ENCODE measurements at regions not wholly inside any gene's neighbourhood (a gene's known extent, or its start where the extent isn't known, plus 50 kb on each side); places are given as distances from the start of the nearest gene placed in this dataset.
"Not testable (repeated sequence)": the region's sequence is repeated elsewhere in the genome, so short reads cannot be mapped to it uniquely, and the experiment has no call there.

DNA sequence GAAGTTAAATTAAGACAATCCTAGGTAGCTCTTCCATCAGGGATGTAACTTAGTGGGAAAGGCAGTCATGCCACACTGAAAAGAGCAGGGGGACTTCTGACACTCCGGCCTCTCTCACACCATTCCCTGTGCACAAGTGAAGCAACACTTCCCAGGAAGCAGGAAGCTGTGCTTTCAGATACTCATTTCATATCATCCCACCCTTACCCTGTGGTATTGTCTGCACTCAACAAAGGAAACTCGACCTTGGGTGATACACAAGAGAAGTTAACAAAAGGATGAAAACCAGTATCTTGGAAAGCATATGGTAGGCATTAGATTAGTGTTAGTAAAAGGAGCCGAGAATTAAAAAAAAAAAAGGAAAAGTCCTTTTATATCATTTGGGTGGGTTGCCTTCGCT lies 61.3 kb upstream of the MDM1 start:
- peaks cover 14% of the 10 kb centered on the region for H3K9me3 Mint-ChIP-seq
- ChIA-PET POLR2A (no interaction called here), CTCF (no interaction called here)
- no peak for TF ChIP-seq ZNF317 (CRISPR knock-in tag; IDR thresholded peaks at IDR 0.05; ENCODE audit: borderline replicate concordance, low read depth)
- TF ChIP-seq TEAD4 (CRISPR knock-in tag; IDR thresholded peaks at IDR 0.05): no peak
- TF ChIP-seq TP53 (CRISPR knock-in tag; IDR thresholded peaks at IDR 0.05): no peak
- TF ChIP-seq, protein P1, sequence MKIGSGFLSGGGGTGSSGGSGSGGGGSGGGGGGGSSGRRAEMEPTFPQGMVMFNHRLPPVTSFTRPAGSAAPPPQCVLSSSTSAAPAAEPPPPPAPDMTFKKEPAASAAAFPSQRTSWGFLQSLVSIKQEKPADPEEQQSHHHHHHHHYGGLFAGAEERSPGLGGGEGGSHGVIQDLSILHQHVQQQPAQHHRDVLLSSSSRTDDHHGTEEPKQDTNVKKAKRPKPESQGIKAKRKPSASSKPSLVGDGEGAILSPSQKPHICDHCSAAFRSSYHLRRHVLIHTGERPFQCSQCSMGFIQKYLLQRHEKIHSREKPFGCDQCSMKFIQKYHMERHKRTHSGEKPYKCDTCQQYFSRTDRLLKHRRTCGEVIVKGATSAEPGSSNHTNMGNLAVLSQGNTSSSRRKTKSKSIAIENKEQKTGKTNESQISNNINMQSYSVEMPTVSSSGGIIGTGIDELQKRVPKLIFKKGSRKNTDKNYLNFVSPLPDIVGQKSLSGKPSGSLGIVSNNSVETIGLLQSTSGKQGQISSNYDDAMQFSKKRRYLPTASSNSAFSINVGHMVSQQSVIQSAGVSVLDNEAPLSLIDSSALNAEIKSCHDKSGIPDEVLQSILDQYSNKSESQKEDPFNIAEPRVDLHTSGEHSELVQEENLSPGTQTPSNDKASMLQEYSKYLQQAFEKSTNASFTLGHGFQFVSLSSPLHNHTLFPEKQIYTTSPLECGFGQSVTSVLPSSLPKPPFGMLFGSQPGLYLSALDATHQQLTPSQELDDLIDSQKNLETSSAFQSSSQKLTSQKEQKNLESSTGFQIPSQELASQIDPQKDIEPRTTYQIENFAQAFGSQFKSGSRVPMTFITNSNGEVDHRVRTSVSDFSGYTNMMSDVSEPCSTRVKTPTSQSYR (CRISPR knock-in tag; IDR thresholded peaks at IDR 0.05): no peak
- no peaks in the 10 kb centered on the region for H3K4me1 Mint-ChIP-seq
- no peaks in the 10 kb centered on the region for H3K27me3 Mint-ChIP-seq (ENCODE audit: low read depth)
- no peak for ATAC-seq
- no peak overlapping the region for H3K4me3 Mint-ChIP-seq
- peaks cover 10% of the 10 kb centered on the region for H3K36me3 Mint-ChIP-seq
- no peak for DNase-seq (ENCODE audit: low spot score)
- no peak overlapping the region for H3K27ac Mint-ChIP-seq

DNA sequence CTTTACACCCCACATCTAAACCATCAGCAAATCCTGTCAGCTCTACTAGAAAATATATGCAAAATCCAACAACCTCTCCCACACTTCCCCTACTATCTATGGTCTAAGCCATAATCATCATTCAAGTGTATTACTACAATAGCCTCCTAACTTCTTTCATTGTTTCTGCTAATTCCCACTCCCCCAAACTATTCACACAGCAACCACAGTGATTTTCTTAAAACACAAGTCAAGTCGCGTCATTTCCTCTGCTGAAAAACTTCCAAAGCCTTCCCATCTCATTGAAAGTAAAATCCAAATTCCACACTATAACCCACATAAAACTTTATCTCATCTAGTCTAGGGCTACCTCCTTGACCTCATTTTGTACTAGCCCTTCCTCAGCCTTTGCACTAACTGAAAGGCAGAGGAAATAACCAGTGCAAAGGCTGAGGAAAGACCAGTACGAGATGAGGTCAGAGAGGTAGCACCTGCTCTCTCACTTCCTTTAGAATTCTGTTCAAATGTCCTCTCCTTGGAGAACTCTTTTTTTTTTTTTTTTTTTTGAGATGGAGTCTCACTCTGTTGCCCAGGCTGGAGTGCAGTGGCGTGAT lies 65.5 kb upstream of the MDM1 start:
- H3K4me3 Mint-ChIP-seq: no peak overlapping the region
- ChIA-PET POLR2A (no interaction called here), CTCF (no interaction called here)
- H3K4me1 Mint-ChIP-seq: no peaks in the 10 kb centered on the region
- no peaks in the 10 kb centered on the region for H3K36me3 Mint-ChIP-seq
- no peaks in the 10 kb centered on the region for H3K9me3 Mint-ChIP-seq
- ATAC-seq: no peak
- no peak for DNase-seq (ENCODE audit: low spot score)
- no peak overlapping the region for H3K27ac Mint-ChIP-seq
- no peaks in the 10 kb centered on the region for H3K27me3 Mint-ChIP-seq (ENCODE audit: low read depth)
- no peak for TF ChIP-seq ZNF416 (CRISPR knock-in tag; IDR thresholded peaks at IDR 0.05)
- no peak for TF ChIP-seq NFE2L1 (CRISPR knock-in tag; IDR thresholded peaks at IDR 0.05)
- TF ChIP-seq, protein P2, sequence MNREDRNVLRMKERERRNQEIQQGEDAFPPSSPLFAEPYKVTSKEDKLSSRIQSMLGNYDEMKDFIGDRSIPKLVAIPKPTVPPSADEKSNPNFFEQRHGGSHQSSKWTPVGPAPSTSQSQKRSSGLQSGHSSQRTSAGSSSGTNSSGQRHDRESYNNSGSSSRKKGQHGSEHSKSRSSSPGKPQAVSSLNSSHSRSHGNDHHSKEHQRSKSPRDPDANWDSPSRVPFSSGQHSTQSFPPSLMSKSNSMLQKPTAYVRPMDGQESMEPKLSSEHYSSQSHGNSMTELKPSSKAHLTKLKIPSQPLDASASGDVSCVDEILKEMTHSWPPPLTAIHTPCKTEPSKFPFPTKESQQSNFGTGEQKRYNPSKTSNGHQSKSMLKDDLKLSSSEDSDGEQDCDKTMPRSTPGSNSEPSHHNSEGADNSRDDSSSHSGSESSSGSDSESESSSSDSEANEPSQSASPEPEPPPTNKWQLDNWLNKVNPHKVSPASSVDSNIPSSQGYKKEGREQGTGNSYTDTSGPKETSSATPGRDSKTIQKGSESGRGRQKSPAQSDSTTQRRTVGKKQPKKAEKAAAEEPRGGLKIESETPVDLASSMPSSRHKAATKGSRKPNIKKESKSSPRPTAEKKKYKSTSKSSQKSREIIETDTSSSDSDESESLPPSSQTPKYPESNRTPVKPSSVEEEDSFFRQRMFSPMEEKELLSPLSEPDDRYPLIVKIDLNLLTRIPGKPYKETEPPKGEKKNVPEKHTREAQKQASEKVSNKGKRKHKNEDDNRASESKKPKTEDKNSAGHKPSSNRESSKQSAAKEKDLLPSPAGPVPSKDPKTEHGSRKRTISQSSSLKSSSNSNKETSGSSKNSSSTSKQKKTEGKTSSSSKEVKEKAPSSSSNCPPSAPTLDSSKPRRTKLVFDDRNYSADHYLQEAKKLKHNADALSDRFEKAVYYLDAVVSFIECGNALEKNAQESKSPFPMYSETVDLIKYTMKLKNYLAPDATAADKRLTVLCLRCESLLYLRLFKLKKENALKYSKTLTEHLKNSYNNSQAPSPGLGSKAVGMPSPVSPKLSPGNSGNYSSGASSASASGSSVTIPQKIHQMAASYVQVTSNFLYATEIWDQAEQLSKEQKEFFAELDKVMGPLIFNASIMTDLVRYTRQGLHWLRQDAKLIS (CRISPR knock-in tag; IDR thresholded peaks at IDR 0.05; ENCODE audit: borderline replicate concordance): no peak
- no peak for TF ChIP-seq RORB (CRISPR knock-in tag; IDR thresholded peaks at IDR 0.05)
- TF ChIP-seq, protein P3, sequence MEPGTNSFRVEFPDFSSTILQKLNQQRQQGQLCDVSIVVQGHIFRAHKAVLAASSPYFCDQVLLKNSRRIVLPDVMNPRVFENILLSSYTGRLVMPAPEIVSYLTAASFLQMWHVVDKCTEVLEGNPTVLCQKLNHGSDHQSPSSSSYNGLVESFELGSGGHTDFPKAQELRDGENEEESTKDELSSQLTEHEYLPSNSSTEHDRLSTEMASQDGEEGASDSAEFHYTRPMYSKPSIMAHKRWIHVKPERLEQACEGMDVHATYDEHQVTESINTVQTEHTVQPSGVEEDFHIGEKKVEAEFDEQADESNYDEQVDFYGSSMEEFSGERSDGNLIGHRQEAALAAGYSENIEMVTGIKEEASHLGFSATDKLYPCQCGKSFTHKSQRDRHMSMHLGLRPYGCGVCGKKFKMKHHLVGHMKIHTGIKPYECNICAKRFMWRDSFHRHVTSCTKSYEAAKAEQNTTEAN (CRISPR knock-in tag; IDR thresholded peaks at IDR 0.05): no peak
- no peak for TF ChIP-seq CREM (CRISPR knock-in tag; IDR thresholded peaks at IDR 0.05)
- no peak for TF ChIP-seq SOX15 (CRISPR knock-in tag; IDR thresholded peaks at IDR 0.05)
- no peak for TF ChIP-seq SMAD4 (CRISPR knock-in tag; IDR thresholded peaks at IDR 0.05)
- TF ChIP-seq, protein P4, sequence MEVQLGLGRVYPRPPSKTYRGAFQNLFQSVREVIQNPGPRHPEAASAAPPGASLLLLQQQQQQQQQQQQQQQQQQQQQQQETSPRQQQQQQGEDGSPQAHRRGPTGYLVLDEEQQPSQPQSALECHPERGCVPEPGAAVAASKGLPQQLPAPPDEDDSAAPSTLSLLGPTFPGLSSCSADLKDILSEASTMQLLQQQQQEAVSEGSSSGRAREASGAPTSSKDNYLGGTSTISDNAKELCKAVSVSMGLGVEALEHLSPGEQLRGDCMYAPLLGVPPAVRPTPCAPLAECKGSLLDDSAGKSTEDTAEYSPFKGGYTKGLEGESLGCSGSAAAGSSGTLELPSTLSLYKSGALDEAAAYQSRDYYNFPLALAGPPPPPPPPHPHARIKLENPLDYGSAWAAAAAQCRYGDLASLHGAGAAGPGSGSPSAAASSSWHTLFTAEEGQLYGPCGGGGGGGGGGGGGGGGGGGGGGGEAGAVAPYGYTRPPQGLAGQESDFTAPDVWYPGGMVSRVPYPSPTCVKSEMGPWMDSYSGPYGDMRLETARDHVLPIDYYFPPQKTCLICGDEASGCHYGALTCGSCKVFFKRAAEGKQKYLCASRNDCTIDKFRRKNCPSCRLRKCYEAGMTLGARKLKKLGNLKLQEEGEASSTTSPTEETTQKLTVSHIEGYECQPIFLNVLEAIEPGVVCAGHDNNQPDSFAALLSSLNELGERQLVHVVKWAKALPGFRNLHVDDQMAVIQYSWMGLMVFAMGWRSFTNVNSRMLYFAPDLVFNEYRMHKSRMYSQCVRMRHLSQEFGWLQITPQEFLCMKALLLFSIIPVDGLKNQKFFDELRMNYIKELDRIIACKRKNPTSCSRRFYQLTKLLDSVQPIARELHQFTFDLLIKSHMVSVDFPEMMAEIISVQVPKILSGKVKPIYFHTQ (CRISPR knock-in tag; IDR thresholded peaks at IDR 0.05): no peak
- no peak for TF ChIP-seq JUN (CRISPR knock-in tag; IDR thresholded peaks at IDR 0.05)
- TF ChIP-seq, protein P5, sequence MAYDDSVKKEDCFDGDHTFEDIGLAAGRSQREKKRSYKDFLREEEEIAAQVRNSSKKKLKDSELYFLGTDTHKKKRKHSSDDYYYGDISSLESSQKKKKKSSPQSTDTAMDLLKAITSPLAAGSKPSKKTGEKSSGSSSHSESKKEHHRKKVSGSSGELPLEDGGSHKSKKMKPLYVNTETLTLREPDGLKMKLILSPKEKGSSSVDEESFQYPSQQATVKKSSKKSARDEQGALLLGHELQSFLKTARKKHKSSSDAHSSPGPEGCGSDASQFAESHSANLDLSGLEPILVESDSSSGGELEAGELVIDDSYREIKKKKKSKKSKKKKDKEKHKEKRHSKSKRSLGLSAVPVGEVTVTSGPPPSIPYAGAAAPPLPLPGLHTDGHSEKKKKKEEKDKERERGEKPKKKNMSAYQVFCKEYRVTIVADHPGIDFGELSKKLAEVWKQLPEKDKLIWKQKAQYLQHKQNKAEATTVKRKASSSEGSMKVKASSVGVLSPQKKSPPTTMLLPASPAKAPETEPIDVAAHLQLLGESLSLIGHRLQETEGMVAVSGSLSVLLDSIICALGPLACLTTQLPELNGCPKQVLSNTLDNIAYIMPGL (CRISPR knock-in tag; IDR thresholded peaks at IDR 0.05): no peak
- TF ChIP-seq, protein P6, sequence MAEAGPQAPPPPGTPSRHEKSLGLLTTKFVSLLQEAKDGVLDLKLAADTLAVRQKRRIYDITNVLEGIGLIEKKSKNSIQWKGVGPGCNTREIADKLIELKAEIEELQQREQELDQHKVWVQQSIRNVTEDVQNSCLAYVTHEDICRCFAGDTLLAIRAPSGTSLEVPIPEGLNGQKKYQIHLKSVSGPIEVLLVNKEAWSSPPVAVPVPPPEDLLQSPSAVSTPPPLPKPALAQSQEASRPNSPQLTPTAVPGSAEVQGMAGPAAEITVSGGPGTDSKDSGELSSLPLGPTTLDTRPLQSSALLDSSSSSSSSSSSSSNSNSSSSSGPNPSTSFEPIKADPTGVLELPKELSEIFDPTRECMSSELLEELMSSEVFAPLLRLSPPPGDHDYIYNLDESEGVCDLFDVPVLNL (CRISPR knock-in tag; IDR thresholded peaks at IDR 0.05; ENCODE audit: borderline replicate concordance, low read depth): no peak
- no peak for TF ChIP-seq ZNF121 (CRISPR knock-in tag; IDR thresholded peaks at IDR 0.05)
- no peak for TF ChIP-seq NFATC4 (CRISPR knock-in tag; IDR thresholded peaks at IDR 0.05)

DNA sequence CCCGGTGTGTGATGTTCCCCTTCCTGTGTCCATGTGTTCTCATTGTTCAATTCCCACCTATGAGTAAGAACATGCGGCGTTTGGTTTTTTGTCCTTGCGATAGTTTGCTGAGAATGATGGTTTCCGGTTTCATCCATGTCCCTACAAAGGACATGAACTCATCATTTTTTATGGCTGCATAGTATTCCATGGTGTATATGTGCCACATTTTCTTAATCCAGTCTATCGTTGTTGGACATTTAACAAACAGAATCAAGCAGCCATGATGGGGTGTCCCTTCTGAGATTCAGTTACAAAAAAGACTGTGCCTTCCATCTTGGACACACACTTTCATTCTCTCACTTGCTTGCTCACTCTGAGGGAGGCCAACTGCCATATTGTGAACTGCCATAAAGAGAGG lies 66.5 kb upstream of the MDM1 start:
- H3K4me1 Mint-ChIP-seq; H3K27me3 Mint-ChIP-seq (ENCODE audit: low read depth); H3K27ac Mint-ChIP-seq; H3K36me3 Mint-ChIP-seq; H3K4me3 Mint-ChIP-seq; CTCF ChIA-PET; DNase-seq (ENCODE audit: low spot score); POLR2A ChIA-PET; H3K9me3 Mint-ChIP-seq; ATAC-seq: not testable (repeated sequence)
